Activated CD4-positive, alpha-beta memory T cell treated with anti-CD3 and anti-CD28 coated beads for 36 hours (primary cell): ENCODE measurements at regions not wholly inside any gene's neighbourhood (a gene's known extent, or its start where the extent isn't known, plus 50 kb on each side); places are given as distances from the start of the nearest gene placed in this dataset.

Experiments
- CTCF ChIA-PET: fragments of 350-600 bp; sonication (Branson Sonifier 250); formaldehyde crosslinking; loops from one replicate; lab custom pipeline; 2021; ENCODE audit warnings: antibody characterized with exemption, inconsistent platforms; lab: Charles Lee
- POLR2A ChIA-PET: fragments of 350-600 bp; sonication (Branson Sonifier 250); formaldehyde crosslinking; loops from one replicate; lab custom pipeline; 2021; ENCODE audit warnings: antibody characterized with exemption; lab: Charles Lee
- DNase-seq: peaks from one replicate; pipeline ENCODE4 v3.0.0-alpha.2; 2020
- H3K27ac Mint-ChIP-seq: one replicate; pipeline ENCODE4 v1.8.0; 2021; ENCODE audit warnings: mixed read lengths
- H3K27me3 Mint-ChIP-seq: one replicate; pipeline ENCODE4 v1.8.0; 2021; ENCODE audit warnings: mixed read lengths
- H3K36me3 Mint-ChIP-seq: one replicate; pipeline ENCODE4 v1.8.0; 2021; ENCODE audit warnings: mixed read lengths
- H3K4me1 Mint-ChIP-seq: one replicate; pipeline ENCODE4 v1.8.0; 2021; ENCODE audit warnings: low read depth, mixed read lengths
- H3K4me3 Mint-ChIP-seq: one replicate; pipeline ENCODE4 v1.8.0; 2021; ENCODE audit warnings: mild to moderate bottlenecking, mixed read lengths
- H3K9me3 Mint-ChIP-seq: one replicate; pipeline ENCODE4 v1.8.0; 2021; ENCODE audit warnings: mixed read lengths
- intact Hi-C: fragments of 100-400 bp; cut with micrococcal nuclease; formaldehyde crosslinking; loops from one replicate; pipeline ENCODE4 v1.15.1; 2023

- intact Hi-C loops, result no loop called here
- no peak overlapping the region for H3K4me3 Mint-ChIP-seq
- no peaks in the 10 kb centered on the region for H3K9me3 Mint-ChIP-seq
- no peaks in the 10 kb centered on the region for H3K36me3 Mint-ChIP-seq
- CTCF ChIA-PET, result no interaction called here
- DNase-seq, result no peak
- H3K27ac Mint-ChIP-seq, result no peak overlapping the region
- H3K4me1 Mint-ChIP-seq, result no peaks in the 10 kb centered on the region
- no peaks in the 10 kb centered on the region for H3K27me3 Mint-ChIP-seq
- POLR2A ChIA-PET, result no interaction called here
Observed at GRCh38 chr2:220224691-220225543, 597.5 kb downstream of the SLC4A3 start.

GRCh38 chr2:220226076-220226475 is 598.6 kb downstream of the SLC4A3 start:
- H3K4me1 Mint-ChIP-seq, result no peaks in the 10 kb centered on the region
- H3K36me3 Mint-ChIP-seq, result no peaks in the 10 kb centered on the region
- no peaks in the 10 kb centered on the region for H3K9me3 Mint-ChIP-seq
- no peak overlapping the region for H3K27ac Mint-ChIP-seq
- POLR2A ChIA-PET, result no interaction called here
- intact Hi-C loops, result no loop called here
- CTCF ChIA-PET, result no interaction called here
- no peaks in the 10 kb centered on the region for H3K27me3 Mint-ChIP-seq
- no peak overlapping the region for H3K4me3 Mint-ChIP-seq
- DNase-seq, result no peak

- intact Hi-C loops, result no loop called here
- H3K27ac Mint-ChIP-seq, result no peak overlapping the region
- no peaks in the 10 kb centered on the region for H3K36me3 Mint-ChIP-seq
- H3K4me1 Mint-ChIP-seq, result no peaks in the 10 kb centered on the region
- H3K4me3 Mint-ChIP-seq, result no peak overlapping the region
- H3K9me3 Mint-ChIP-seq, result no peaks in the 10 kb centered on the region
- CTCF ChIA-PET, result no interaction called here
- no peaks in the 10 kb centered on the region for H3K27me3 Mint-ChIP-seq
- POLR2A ChIA-PET, result no interaction called here
- no peak for DNase-seq
Observed at GRCh38 chr2:220226546-220226945, 599.1 kb downstream of the SLC4A3 start.

- CTCF ChIA-PET, result no interaction called here
- no peak for DNase-seq
- H3K4me3 Mint-ChIP-seq, result no peak overlapping the region
- H3K27ac Mint-ChIP-seq, result no peak overlapping the region
- intact Hi-C loops, result no loop called here
- H3K9me3 Mint-ChIP-seq, result no peaks in the 10 kb centered on the region
- no peaks in the 10 kb centered on the region for H3K27me3 Mint-ChIP-seq
- H3K4me1 Mint-ChIP-seq, result no peaks in the 10 kb centered on the region
- no peaks in the 10 kb centered on the region for H3K36me3 Mint-ChIP-seq
- POLR2A ChIA-PET, result no interaction called here
Observed at GRCh38 chr2:220227266-220227920, 600.0 kb downstream of the SLC4A3 start.

GRCh38 chr2:220228310-220229006 is 601.0 kb downstream of the SLC4A3 start:
- DNase-seq, result no peak
- H3K4me1 Mint-ChIP-seq, result no peaks in the 10 kb centered on the region
- H3K4me3 Mint-ChIP-seq, result no peak overlapping the region
- H3K36me3 Mint-ChIP-seq, result no peaks in the 10 kb centered on the region
- ChIA-PET CTCF (no interaction called here), POLR2A (no interaction called here)
- no peak overlapping the region for H3K27ac Mint-ChIP-seq
- H3K9me3 Mint-ChIP-seq, result no peaks in the 10 kb centered on the region
- intact Hi-C loops, result no loop called here
- H3K27me3 Mint-ChIP-seq, result no peaks in the 10 kb centered on the region

- Mint-ChIP-seq H3K36me3 (no peaks in the 10 kb centered on the region), H3K9me3 (no peaks in the 10 kb centered on the region), H3K27me3 (no peaks in the 10 kb centered on the region), H3K27ac (no peak overlapping the region), H3K4me1 (no peaks in the 10 kb centered on the region), H3K4me3 (no peak overlapping the region)
- intact Hi-C loops, result no loop called here
- no peak for DNase-seq
- ChIA-PET CTCF (no interaction called here), POLR2A (no interaction called here)
Observed at GRCh38 chr2:220240641-220241040, 613.2 kb downstream of the SLC4A3 start.

- H3K9me3 Mint-ChIP-seq, result no peaks in the 10 kb centered on the region
- POLR2A ChIA-PET, result no interaction called here
- DNase-seq, result no peak
- H3K4me3 Mint-ChIP-seq, result no peak overlapping the region
- intact Hi-C loops, result no loop called here
- H3K36me3 Mint-ChIP-seq, result no peaks in the 10 kb centered on the region
- no peak overlapping the region for H3K27ac Mint-ChIP-seq
- CTCF ChIA-PET, result no interaction called here
- H3K4me1 Mint-ChIP-seq, result no peaks in the 10 kb centered on the region
- no peaks in the 10 kb centered on the region for H3K27me3 Mint-ChIP-seq
Observed at GRCh38 chr2:220241423-220241822, 614.0 kb downstream of the SLC4A3 start.

- intact Hi-C loops, result no loop called here
- Mint-ChIP-seq H3K9me3 (no peaks in the 10 kb centered on the region), H3K27ac (no peak overlapping the region), H3K4me1 (no peaks in the 10 kb centered on the region), H3K27me3 (peaks cover 1% of the 10 kb centered on the region), H3K4me3 (no peak overlapping the region), H3K36me3 (no peaks in the 10 kb centered on the region)
- CTCF ChIA-PET, result no interaction called here
- POLR2A ChIA-PET, result no interaction called here
- no peak for DNase-seq
Observed at GRCh38 chr2:220243571-220243970, 616.1 kb downstream of the SLC4A3 start.

GRCh38 chr2:220246386-220246785 is 619.0 kb downstream of the SLC4A3 start:
- Mint-ChIP-seq H3K9me3 (no peaks in the 10 kb centered on the region), H3K27ac (no peak overlapping the region), H3K4me3 (no peak overlapping the region), H3K4me1 (no peaks in the 10 kb centered on the region), H3K36me3 (no peaks in the 10 kb centered on the region), H3K27me3 (peaks cover 1% of the 10 kb centered on the region)
- DNase-seq, result no peak
- ChIA-PET POLR2A (no interaction called here), CTCF (no interaction called here)
- intact Hi-C loops, result no loop called here

GRCh38 chr2:220247588-220248350 is 620.3 kb downstream of the SLC4A3 start:
- Mint-ChIP-seq H3K27me3 (peaks cover 1% of the 10 kb centered on the region), H3K27ac (no peak overlapping the region), H3K9me3 (no peaks in the 10 kb centered on the region), H3K4me1 (no peaks in the 10 kb centered on the region), H3K36me3 (no peaks in the 10 kb centered on the region), H3K4me3 (no peak overlapping the region)
- ChIA-PET CTCF (no interaction called here), POLR2A (no interaction called here)
- intact Hi-C loops, result no loop called here
- DNase-seq, result no peak

- H3K27me3 Mint-ChIP-seq, result no peaks in the 10 kb centered on the region
Observed at GRCh38 chr2:220259662-220260061, 632.2 kb downstream of the SLC4A3 start.

GRCh38 chr2:220263300-220263699 is 635.9 kb downstream of the SLC4A3 start:
- intact Hi-C loops, result no loop called here
- no peak overlapping the region for H3K27ac Mint-ChIP-seq
- no peaks in the 10 kb centered on the region for H3K36me3 Mint-ChIP-seq
- H3K9me3 Mint-ChIP-seq, result no peaks in the 10 kb centered on the region
- H3K4me3 Mint-ChIP-seq, result no peak overlapping the region
- CTCF ChIA-PET, result no interaction called here
- POLR2A ChIA-PET, result no interaction called here
- no peaks in the 10 kb centered on the region for H3K27me3 Mint-ChIP-seq
- H3K4me1 Mint-ChIP-seq, result no peaks in the 10 kb centered on the region
- no peak for DNase-seq

More at GRCh38 chr2:220259662-220260061, 632.2 kb downstream of the SLC4A3 start:
- Mint-ChIP-seq H3K4me1 (no peaks in the 10 kb centered on the region), H3K36me3 (no peaks in the 10 kb centered on the region), H3K9me3 (no peaks in the 10 kb centered on the region), H3K27ac (no peak overlapping the region), H3K4me3 (no peak overlapping the region)
- intact Hi-C loops, result no loop called here
- DNase-seq, result no peak
- POLR2A ChIA-PET, result no interaction called here
- CTCF ChIA-PET, result no interaction called here
